Amygdala (tissue), 56 donors: ENCODE measurements at regions not wholly inside any gene's neighbourhood (a gene's known extent, or its start where the extent isn't known, plus 50 kb on each side); places are given as distances from the start of the nearest gene placed in this dataset.

Experiments used
- DNase-seq, 56 donors: peaks; one replicate each; lab custom pipeline; 2025; lab: John Stamatoyannopoulos, UW

GRCh38 chr2:120494446-120494845, 148.5 kb downstream of the INHBB start:
- DNase-seq = no peak

- no peak for DNase-seq
Measured at GRCh38 chr2:120495586-120495985, 149.7 kb downstream of the INHBB start.

- no peak for DNase-seq
Measured at GRCh38 chr2:120496235-120496634, 150.3 kb downstream of the INHBB start.

GRCh38 chr2:120496759-120497158, 150.8 kb downstream of the INHBB start:
- no peak for DNase-seq

- no peak for DNase-seq
Measured at GRCh38 chr2:120497261-120497977, 151.5 kb downstream of the INHBB start.

GRCh38 chr2:120498121-120498520, 152.2 kb downstream of the INHBB start:
- DNase-seq = no peak

GRCh38 chr2:120498576-120499394, 152.8 kb downstream of the INHBB start:
- no peak for DNase-seq

GRCh38 chr2:120499784-120500495, 154.0 kb downstream of the INHBB start:
- DNase-seq = no peak

GRCh38 chr2:120501591-120501990, 155.7 kb downstream of the INHBB start:
- no peak for DNase-seq

GRCh38 chr2:120502357-120502756, 156.4 kb downstream of the INHBB start:
- no peak for DNase-seq

GRCh38 chr2:120502761-120503160, 156.8 kb downstream of the INHBB start:
- DNase-seq = no peak

GRCh38 chr2:120503206-120503792, 157.4 kb downstream of the INHBB start:
- no peak for DNase-seq

GRCh38 chr2:120503793-120504571, 158.0 kb downstream of the INHBB start:
- no peak for DNase-seq

GRCh38 chr2:120504936-120505705, 159.2 kb downstream of the INHBB start:
- no peak for DNase-seq

GRCh38 chr2:120508567-120509041, 162.7 kb downstream of the INHBB start:
- DNase-seq = peak in 1 of 56 donors; percentile 22

GRCh38 chr2:120509213-120509815, 163.4 kb downstream of the INHBB start:
- no peak for DNase-seq

GRCh38 chr2:120509991-120510735, 164.2 kb downstream of the INHBB start:
- peak in 33 of 56 donors; percentile 13 to 73 (median 39) for DNase-seq
